HG03097 (cell line): ENCODE measurements at regions not wholly inside any gene's neighbourhood (a gene's known extent, or its start where the extent isn't known, plus 50 kb on each side); places are given as distances from the start of the nearest gene placed in this dataset.

Source experiments
- ATAC-seq: cut with Tn5 transposase; IDR thresholded peaks from one replicate; pipeline ENCODE4 v1.9.1; 2021; ENCODE audit not compliant: unreplicated experiment, low FRiP score

DNA sequence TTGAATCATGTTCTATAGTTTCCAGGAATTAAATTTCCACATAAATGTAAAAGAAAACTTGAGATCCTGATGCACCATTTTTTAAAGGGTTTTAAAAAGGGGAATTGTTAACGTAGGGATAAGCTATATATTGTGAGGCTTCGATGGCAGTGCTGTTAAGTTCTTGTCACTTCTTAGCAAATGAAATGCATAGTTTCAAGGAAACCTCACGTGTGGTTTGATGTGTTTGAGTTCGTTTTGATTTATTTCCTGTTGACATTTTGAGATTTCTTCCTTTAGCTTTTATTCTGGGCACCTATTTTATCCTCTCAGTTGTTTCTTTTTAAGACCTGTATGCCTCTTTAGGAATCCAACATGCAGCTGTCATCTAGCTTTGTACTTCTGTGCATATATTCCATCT is 301.0 kb downstream of the DOCK8 start:
- no peak for ATAC-seq

GRCh38 chr9:517993-518392 is 303.3 kb downstream of the DOCK8 start:
- no peak for ATAC-seq

- no peak for ATAC-seq
Measured at GRCh38 chr9:518540-518939, 303.9 kb downstream of the DOCK8 start.

- ATAC-seq: no peak
Measured at GRCh38 chr9:519579-519978, 304.9 kb downstream of the DOCK8 start.

GRCh38 chr9:520302-520701 is 305.6 kb downstream of the DOCK8 start:
- no peak for ATAC-seq

DNA sequence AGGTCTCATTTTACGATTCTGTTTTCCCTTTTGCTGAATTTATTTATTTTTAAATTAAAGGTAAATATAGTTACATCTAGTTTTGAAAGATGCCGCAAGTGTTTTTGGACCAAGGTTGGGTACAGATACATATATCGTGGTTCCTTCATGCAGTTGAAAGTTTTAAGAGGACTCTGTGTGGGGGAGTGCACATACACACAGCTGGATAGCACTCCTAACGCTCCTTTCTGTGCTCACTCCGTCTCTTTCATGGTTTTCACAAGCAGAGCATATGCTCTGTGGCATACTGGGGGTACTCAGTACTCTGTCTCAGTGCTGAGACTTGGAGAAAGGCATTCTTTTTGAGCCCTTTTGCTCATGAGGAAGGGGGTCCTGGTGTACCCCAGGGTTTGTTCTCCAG is 307.5 kb downstream of the DOCK8 start:
- ATAC-seq: no peak

- no peak for ATAC-seq
Measured at GRCh38 chr9:522658-523057, 308.0 kb downstream of the DOCK8 start.

GRCh38 chr9:523444-523843 is 308.8 kb downstream of the DOCK8 start:
- no peak for ATAC-seq

- no peak for ATAC-seq
Measured at GRCh38 chr9:524008-524407, 309.3 kb downstream of the DOCK8 start.

- no peak for ATAC-seq
Measured at GRCh38 chr9:526904-527591, 312.4 kb downstream of the DOCK8 start.

- no peak for ATAC-seq
Measured at GRCh38 chr9:529731-530130, 311.8 kb upstream of the DMRT1 start.

DNA sequence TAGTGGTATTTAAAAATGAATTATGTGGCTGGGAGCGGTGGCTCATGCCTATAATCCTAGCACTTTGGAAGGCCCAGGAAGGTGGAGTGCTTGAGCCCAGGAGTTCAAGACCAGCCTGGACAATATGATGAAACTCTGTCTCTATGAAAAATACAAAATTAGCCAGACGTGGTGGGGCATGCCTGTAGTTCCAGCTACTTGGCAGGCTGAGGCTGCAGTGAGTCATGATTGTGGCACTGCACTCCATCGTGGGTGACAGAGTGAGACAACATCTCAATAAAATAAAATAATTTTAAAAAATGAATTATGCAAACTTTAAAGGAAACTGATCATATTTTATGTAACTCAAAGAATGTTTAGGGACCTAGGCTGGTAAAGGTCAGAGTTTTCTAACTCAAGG is 310.8 kb upstream of the DMRT1 start:
- ATAC-seq: no peak

- ATAC-seq: no peak
Measured at GRCh38 chr9:532707-533106, 308.8 kb upstream of the DMRT1 start.

- ATAC-seq: no peak
Measured at GRCh38 chr9:534886-535285, 306.6 kb upstream of the DMRT1 start.

DNA sequence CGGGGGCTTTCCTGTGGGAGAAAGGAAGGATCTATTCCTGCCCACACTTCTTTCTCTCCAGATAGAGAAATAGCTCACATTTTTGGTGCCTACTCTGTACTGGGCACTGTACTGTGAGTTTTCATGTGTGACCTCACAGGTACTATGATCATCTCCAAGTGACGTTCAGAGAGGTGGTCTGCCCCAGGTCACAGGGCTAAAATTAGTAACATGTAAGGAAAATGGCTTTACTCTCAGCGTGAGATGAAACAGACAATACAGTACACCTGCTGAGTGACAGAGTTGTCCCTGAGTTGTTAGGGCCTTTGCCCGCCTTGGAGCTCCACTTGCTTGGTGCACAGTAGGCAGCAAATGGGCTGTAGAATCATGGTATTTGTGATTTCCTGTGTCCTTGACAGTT is 306.1 kb upstream of the DMRT1 start:
- no peak for ATAC-seq

- ATAC-seq: no peak
Measured at GRCh38 chr9:536597-537511, 304.6 kb upstream of the DMRT1 start.

- ATAC-seq: no peak
Measured at GRCh38 chr9:543478-543877, 298.0 kb upstream of the DMRT1 start.

DNA sequence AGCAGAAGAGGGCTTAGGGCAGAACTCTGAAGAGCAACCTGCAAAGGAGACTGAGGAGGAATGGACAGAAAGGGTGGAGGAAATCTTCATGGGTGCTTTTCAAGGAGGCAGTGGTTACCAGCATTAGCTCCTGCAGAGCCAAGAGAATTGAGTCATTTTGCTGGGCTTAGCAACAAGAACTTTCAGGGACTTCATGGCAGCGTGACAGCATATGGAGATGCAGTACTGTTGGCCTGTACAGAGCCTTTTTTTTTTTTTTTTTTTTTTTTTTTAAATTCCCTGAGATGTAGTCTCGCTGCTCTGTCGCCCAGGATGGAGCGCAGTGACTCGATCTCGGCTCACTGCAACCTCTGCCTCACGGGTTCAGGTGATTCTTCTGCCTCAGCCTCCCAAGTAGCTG is 296.0 kb upstream of the DMRT1 start:
- no peak for ATAC-seq

- no peak for ATAC-seq
Measured at GRCh38 chr9:546235-546634, 295.3 kb upstream of the DMRT1 start.

- no peak for ATAC-seq
Measured at GRCh38 chr9:546797-547223, 294.7 kb upstream of the DMRT1 start.

- no peak for ATAC-seq
Measured at GRCh38 chr9:547314-547713, 294.2 kb upstream of the DMRT1 start.

DNA sequence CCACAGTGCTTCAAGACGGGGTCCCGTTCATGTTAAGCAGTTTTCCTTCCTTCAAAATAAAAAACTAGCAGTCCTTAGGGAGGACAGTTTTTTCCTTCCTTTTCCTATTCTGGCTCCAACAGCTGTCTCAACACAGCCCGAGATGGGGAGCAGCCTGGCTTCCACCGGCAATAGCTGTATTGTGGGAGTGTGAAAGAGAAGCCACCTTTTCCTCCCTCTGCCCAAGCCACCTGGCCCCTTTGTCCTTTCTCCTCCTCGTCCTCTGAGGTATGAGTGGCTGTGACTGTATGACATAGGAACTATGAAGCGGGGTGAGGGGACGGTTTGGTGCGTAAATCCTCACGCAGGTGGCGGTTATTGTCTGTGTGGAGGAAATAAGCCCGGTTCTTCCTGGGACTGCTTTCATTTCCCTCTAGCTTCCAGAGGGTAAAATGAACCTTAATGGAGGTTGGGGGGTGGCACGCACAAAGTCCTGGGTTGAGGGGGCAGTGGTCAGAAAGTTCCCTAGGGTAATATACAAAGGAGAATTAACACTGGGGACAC is 292.0 kb upstream of the DMRT1 start:
- no peak for ATAC-seq
